ENCODE measurements at regions not wholly inside any gene's neighbourhood (a gene's known extent, or its start where the extent isn't known, plus 50 kb on each side); places are given as distances from the start of the nearest gene placed in this dataset.

DNA sequence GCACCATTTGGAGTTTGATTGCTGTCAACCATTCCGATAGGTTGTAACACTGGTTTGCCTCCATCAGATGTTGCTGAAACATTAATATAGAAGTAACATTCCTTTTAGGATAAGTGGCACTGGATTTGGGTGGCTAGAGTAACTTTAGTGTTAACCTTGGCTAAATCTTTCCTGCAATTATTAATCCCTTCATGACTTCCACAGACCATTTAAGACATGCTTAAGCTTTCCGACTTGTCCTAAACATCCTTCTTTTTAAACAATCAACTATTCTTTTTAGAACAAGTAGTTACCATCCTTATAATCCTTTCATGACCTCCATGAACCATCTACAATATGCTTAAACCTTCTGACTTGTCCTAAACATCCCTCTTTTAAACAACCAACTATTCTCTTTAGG, 465.5 kb downstream of the DCDC2C start:
- no peak for TF ChIP-seq CTCF (IDR thresholded peaks at IDR 0.05; ENCODE audit: insufficient read depth, low read depth, low read length, missing control alignments)
- H3K4me3 ChIP-seq (ENCODE audit: low read length), result no peak overlapping the region
- no peak for DNase-seq (ENCODE audit: low read depth)

DNA sequence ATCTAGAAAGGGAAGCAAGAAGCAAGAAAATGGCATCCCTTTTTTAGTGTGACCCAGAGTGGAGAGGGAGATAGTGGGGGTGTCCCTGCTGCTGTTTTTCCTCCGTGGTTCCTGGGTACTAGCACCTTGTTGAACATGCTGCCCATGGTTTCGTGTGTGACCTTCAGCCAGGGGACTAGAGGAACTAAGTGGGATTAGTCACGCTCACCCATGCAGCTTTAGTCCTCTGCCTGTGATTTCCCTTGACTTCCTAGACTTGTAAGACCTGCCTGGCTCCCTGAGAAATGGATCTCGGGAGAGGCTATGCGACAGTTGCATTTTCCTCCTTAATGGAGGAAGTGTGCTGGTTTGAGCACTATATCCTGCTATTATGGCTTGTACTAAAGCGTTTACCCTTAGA, 471.4 kb downstream of the DCDC2C start:
- H3K4me3 ChIP-seq (ENCODE audit: low read length), result no peak overlapping the region
- no peak for TF ChIP-seq CTCF (IDR thresholded peaks at IDR 0.05; ENCODE audit: insufficient read depth, low read depth, low read length, missing control alignments)
- peak; percentile 1 for DNase-seq (ENCODE audit: low read depth)

GRCh38 chr2:4175343-4175742, 472.0 kb downstream of the DCDC2C start:
- no peak for DNase-seq (ENCODE audit: low read depth)
- TF ChIP-seq CTCF (IDR thresholded peaks at IDR 0.05; ENCODE audit: insufficient read depth, low read depth, low read length, missing control alignments), result no peak
- no peak overlapping the region for H3K4me3 ChIP-seq (ENCODE audit: low read length)

DNA sequence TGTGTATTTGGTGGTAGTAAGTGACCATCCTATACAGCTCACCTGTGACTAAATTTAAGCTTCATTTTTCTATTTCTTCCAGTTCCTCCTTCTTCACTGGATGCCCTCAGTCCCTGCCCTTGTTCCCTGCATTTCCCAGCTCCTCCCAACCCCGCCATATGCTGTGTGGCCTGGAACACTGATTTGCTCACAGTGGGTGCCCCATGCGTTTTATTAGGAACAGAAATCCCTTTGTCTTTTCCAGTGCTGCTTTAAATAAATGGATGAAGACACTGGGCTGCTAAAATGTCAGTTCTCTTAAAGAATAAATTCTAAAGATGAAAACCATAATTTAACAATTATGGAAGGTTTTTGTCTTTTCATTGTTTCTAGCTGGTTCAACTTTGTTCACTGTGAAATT, 477.3 kb downstream of the DCDC2C start:
- H3K4me3 ChIP-seq (ENCODE audit: low read length), result no peak overlapping the region
- no peak for TF ChIP-seq CTCF (IDR thresholded peaks at IDR 0.05; ENCODE audit: insufficient read depth, low read depth, low read length, missing control alignments)
- DNase-seq (ENCODE audit: low read depth), result no peak

DNA sequence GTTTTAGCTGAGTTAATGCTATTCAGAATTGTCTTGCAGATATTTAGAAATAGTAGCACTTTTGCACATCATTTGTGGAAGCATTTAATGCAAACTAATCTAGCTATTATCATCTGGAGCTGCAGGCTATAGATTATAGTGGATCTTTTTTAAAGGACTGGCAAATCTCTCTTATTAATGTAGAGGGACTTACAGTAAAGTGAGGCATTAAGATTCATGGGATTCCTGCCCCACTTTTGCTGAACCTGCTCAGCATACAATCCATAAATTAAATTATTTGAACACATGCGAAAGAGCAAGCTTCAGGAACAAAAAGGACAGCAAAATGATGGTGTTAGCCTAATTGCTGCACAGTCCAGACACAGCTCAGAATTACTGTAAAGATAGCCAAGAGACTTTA, 477.7 kb downstream of the DCDC2C start:
- no peak for DNase-seq (ENCODE audit: low read depth)
- no peak for TF ChIP-seq CTCF (IDR thresholded peaks at IDR 0.05; ENCODE audit: insufficient read depth, low read depth, low read length, missing control alignments)
- no peak overlapping the region for H3K4me3 ChIP-seq (ENCODE audit: low read length)

GRCh38 chr2:4188561-4188960, 485.2 kb downstream of the DCDC2C start:
- no peak overlapping the region for H3K4me3 ChIP-seq (ENCODE audit: low read length)
- no peak for DNase-seq (ENCODE audit: low read depth)
- no peak for TF ChIP-seq CTCF (IDR thresholded peaks at IDR 0.05; ENCODE audit: insufficient read depth, low read depth, low read length, missing control alignments)

GRCh38 chr2:4190548-4190947, 487.2 kb downstream of the DCDC2C start:
- peak; percentile 11 for DNase-seq (ENCODE audit: low read depth)
- no peak overlapping the region for H3K4me3 ChIP-seq (ENCODE audit: low read length)
- no peak for TF ChIP-seq CTCF (IDR thresholded peaks at IDR 0.05; ENCODE audit: insufficient read depth, low read depth, low read length, missing control alignments)

Measured in epithelial cell of esophagus (primary cell).